Activated CD8-positive, alpha-beta T cell treated with anti-CD3 and anti-CD28 coated beads, Interleukin-2, amount 10 ng/mL, durations not matched to agents 7 days and 5 days (primary cell): ENCODE measurements at regions not wholly inside any gene's neighbourhood (a gene's known extent, or its start where the extent isn't known, plus 50 kb on each side); places are given as distances from the start of the nearest gene placed in this dataset.

Experiments
- ATAC-seq: fragments of 150-1000 bp; cut with Tn5 transposase; one replicate; pipeline ENCODE4 v1.10.0; 2021; ENCODE audit warnings: moderate library complexity
- CTCF ChIA-PET: fragments of 350-600 bp; sonication (Branson Sonifier 250); formaldehyde crosslinking; loops from one replicate; lab custom pipeline; 2021; ENCODE audit warnings: antibody characterized with exemption; lab: Charles Lee
- POLR2A ChIA-PET: fragments of 350-600 bp; sonication (Branson Sonifier 250); formaldehyde crosslinking; loops from one replicate; lab custom pipeline; 2021; ENCODE audit warnings: antibody characterized with exemption; lab: Charles Lee
- DNase-seq: peaks from one replicate; pipeline ENCODE4 v3.0.0-alpha.2; 2020
- H3K27ac Mint-ChIP-seq: one replicate; pipeline ENCODE4 v1.8.0; 2021; ENCODE audit warnings: mild to moderate bottlenecking, mixed read lengths
- H3K27me3 Mint-ChIP-seq: one replicate; pipeline ENCODE4 v1.8.0; 2021; ENCODE audit warnings: low read depth, mixed read lengths
- H3K36me3 Mint-ChIP-seq: one replicate; pipeline ENCODE4 v1.8.0; 2021; ENCODE audit warnings: low read depth, mixed read lengths
- H3K4me1 Mint-ChIP-seq: one replicate; pipeline ENCODE4 v1.8.0; 2021; ENCODE audit warnings: low read depth, mixed read lengths
- H3K4me3 Mint-ChIP-seq: one replicate; pipeline ENCODE4 v1.8.0; 2021; ENCODE audit warnings: mild to moderate bottlenecking, mixed read lengths
- H3K9me3 Mint-ChIP-seq: one replicate; pipeline ENCODE4 v1.8.0; 2022; ENCODE audit warnings: mixed read lengths; ENCODE audit not compliant: insufficient read depth

GRCh38 chr4:83686166-83686565 lies 150.3 kb downstream of the GPAT3 start:
- peaks cover 1% of the 10 kb centered on the region for H3K27me3 Mint-ChIP-seq
- H3K36me3 Mint-ChIP-seq = no peaks in the 10 kb centered on the region
- H3K27ac Mint-ChIP-seq = no peak overlapping the region
- H3K4me1 Mint-ChIP-seq = no peaks in the 10 kb centered on the region
- no peak overlapping the region for H3K4me3 Mint-ChIP-seq
- ATAC-seq = no peak
- ChIA-PET CTCF (no interaction called here), POLR2A (no interaction called here)
- H3K9me3 Mint-ChIP-seq = no peaks in the 10 kb centered on the region
- DNase-seq = no peak

DNA sequence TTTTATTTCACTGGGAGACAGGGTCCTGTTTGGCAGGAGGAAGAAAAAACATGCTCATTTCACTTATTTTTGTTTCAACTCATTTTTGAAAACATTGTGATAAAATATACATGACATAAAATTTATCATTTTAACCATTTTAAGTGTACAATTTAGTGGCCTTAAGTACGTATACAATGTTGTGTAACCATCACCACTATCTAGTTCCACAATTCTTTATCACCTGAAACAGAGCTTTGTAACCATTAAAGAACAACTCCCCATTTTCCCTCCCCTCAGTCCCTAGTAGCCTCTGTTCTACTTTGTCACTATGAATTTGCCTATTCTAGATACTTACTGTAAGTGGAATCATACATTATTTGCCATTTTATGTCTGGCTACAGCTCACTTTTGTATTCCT lies 143.8 kb downstream of the GPAT3 start:
- H3K4me1 Mint-ChIP-seq = no peaks in the 10 kb centered on the region
- no peaks in the 10 kb centered on the region for H3K36me3 Mint-ChIP-seq
- ATAC-seq (no peak), DNase-seq (no peak)
- ChIA-PET CTCF (no interaction called here), POLR2A (no interaction called here)
- no peaks in the 10 kb centered on the region for H3K9me3 Mint-ChIP-seq
- no peak overlapping the region for H3K27ac Mint-ChIP-seq
- H3K4me3 Mint-ChIP-seq = no peak overlapping the region
- H3K27me3 Mint-ChIP-seq = peaks cover 13% of the 10 kb centered on the region

GRCh38 chr4:83679254-83679653 lies 143.3 kb downstream of the GPAT3 start:
- POLR2A ChIA-PET = no interaction called here
- CTCF ChIA-PET = no interaction called here
- Mint-ChIP-seq H3K9me3 (no peaks in the 10 kb centered on the region), H3K36me3 (no peaks in the 10 kb centered on the region), H3K27ac (no peak overlapping the region), H3K4me3 (no peak overlapping the region), H3K4me1 (no peaks in the 10 kb centered on the region), H3K27me3 (peaks cover 13% of the 10 kb centered on the region)
- no peak for ATAC-seq
- DNase-seq = no peak

- Mint-ChIP-seq H3K27ac (no peak overlapping the region), H3K4me3 (no peak overlapping the region), H3K27me3 (peaks cover 16% of the 10 kb centered on the region), H3K4me1 (no peaks in the 10 kb centered on the region), H3K36me3 (no peaks in the 10 kb centered on the region), H3K9me3 (no peaks in the 10 kb centered on the region)
- CTCF ChIA-PET = no interaction called here
- POLR2A ChIA-PET = no interaction called here
- no peak for DNase-seq
- ATAC-seq = no peak
These were observed 141.7 kb downstream of the GPAT3 start for GRCh38 chr4:83677656-83678055.

DNA sequence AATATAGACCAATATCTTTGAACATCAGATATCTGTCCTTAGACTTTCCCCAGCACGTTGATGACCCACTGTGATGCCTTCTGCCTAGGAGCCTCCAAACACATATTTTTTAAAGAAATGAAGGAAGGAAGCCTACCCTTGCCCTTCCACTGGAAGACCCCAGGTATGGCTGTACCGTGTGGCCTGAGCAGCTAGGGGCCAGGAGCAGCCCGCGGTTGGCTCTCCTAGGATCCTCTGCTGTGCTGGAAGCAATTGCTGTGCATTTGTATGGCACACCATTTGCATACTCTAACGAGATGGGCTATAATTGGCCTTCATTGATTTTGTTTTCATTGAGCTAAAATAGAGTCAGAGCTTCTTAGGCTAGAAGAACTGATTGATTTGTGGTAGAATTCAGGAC lies 128.8 kb downstream of the GPAT3 start:
- no peak for DNase-seq
- ATAC-seq = no peak
- CTCF ChIA-PET = no interaction called here
- H3K4me3 Mint-ChIP-seq = no peak overlapping the region
- POLR2A ChIA-PET = no interaction called here
- H3K4me1 Mint-ChIP-seq = peaks cover 7% of the 10 kb centered on the region
- H3K36me3 Mint-ChIP-seq = no peaks in the 10 kb centered on the region
- no peak overlapping the region for H3K27ac Mint-ChIP-seq
- no peaks in the 10 kb centered on the region for H3K9me3 Mint-ChIP-seq
- peaks cover 3% of the 10 kb centered on the region for H3K27me3 Mint-ChIP-seq

GRCh38 chr4:83664071-83664470 lies 128.2 kb downstream of the GPAT3 start:
- POLR2A ChIA-PET = no interaction called here
- Mint-ChIP-seq H3K4me3 (no peak overlapping the region), H3K27me3 (peaks cover 2% of the 10 kb centered on the region), H3K36me3 (no peaks in the 10 kb centered on the region), H3K9me3 (no peaks in the 10 kb centered on the region), H3K4me1 (peaks cover 7% of the 10 kb centered on the region), H3K27ac (no peak overlapping the region)
- CTCF ChIA-PET = interaction anchor here (0.8 kb wide), 1 partner anchor 9 kb away, joined by 3 read pairs; no protein-coding TSS in a partner anchor
- no peak for DNase-seq
- ATAC-seq = no peak

DNA sequence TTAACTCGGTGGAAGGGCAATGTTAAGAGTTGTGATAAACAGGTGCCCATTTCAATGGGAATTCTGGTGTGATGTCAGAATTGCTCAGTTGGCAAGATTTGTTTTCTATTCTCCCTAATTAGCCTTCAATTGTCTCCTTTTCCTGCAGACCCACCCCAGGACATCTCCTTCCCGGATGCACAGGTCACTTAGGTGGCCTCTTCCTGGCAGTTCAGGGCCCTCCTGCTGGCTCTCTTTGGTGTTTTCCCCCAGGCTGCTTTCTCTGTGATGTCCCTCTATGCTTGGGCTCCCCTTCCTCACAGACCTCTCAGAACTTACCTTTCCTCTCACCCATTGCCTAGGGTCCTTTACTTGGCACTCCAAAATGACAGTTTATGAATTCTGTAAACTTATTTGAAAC lies 126.3 kb downstream of the GPAT3 start:
- ChIA-PET CTCF (no interaction called here), POLR2A (no interaction called here)
- no peak overlapping the region for H3K4me3 Mint-ChIP-seq
- ATAC-seq = no peak
- no peak overlapping the region for H3K27ac Mint-ChIP-seq
- H3K27me3 Mint-ChIP-seq = peaks cover 2% of the 10 kb centered on the region
- no peak for DNase-seq
- H3K4me1 Mint-ChIP-seq = peaks cover 7% of the 10 kb centered on the region
- no peaks in the 10 kb centered on the region for H3K9me3 Mint-ChIP-seq
- H3K36me3 Mint-ChIP-seq = no peaks in the 10 kb centered on the region

- POLR2A ChIA-PET = no interaction called here
- Mint-ChIP-seq H3K27me3 (peaks cover 2% of the 10 kb centered on the region), H3K4me1 (peaks cover 7% of the 10 kb centered on the region), H3K27ac (no peak overlapping the region), H3K36me3 (no peaks in the 10 kb centered on the region), H3K9me3 (no peaks in the 10 kb centered on the region), H3K4me3 (no peak overlapping the region)
- ATAC-seq = no peak
- no peak for DNase-seq
- CTCF ChIA-PET = no interaction called here
These were observed 125.5 kb downstream of the GPAT3 start for GRCh38 chr4:83661359-83661758.

- Mint-ChIP-seq H3K4me3 (no peak overlapping the region), H3K36me3 (no peaks in the 10 kb centered on the region), H3K9me3 (no peaks in the 10 kb centered on the region), H3K4me1 (peaks cover 7% of the 10 kb centered on the region), H3K27me3 (no peaks in the 10 kb centered on the region), H3K27ac (no peak overlapping the region)
- POLR2A ChIA-PET = no interaction called here
- CTCF ChIA-PET = no interaction called here
- ATAC-seq (no peak), DNase-seq (no peak)
These were observed 124.7 kb downstream of the GPAT3 start for GRCh38 chr4:83660578-83660977.

- Mint-ChIP-seq H3K9me3 (no peaks in the 10 kb centered on the region), H3K27ac (no peak overlapping the region), H3K4me3 (no peak overlapping the region), H3K27me3 (no peaks in the 10 kb centered on the region), H3K4me1 (peaks cover 7% of the 10 kb centered on the region), H3K36me3 (no peaks in the 10 kb centered on the region)
- ATAC-seq (no peak), DNase-seq (no peak)
- ChIA-PET CTCF (no interaction called here), POLR2A (no interaction called here)
These were observed 122.9 kb downstream of the GPAT3 start for GRCh38 chr4:83658806-83659205.

GRCh38 chr4:83657336-83657735 lies 121.4 kb downstream of the GPAT3 start:
- H3K27me3 Mint-ChIP-seq = no peaks in the 10 kb centered on the region
- no peak overlapping the region for H3K27ac Mint-ChIP-seq
- H3K4me1 Mint-ChIP-seq = peaks cover 7% of the 10 kb centered on the region
- ChIA-PET POLR2A (no interaction called here), CTCF (interaction anchor here (1.4 to 3.2 kb wide), 2 partner anchors 12 to 148 kb away, joined by 3 to 19 read pairs; no protein-coding TSS in a partner anchor)
- DNase-seq = no peak
- H3K36me3 Mint-ChIP-seq = no peaks in the 10 kb centered on the region
- no peaks in the 10 kb centered on the region for H3K9me3 Mint-ChIP-seq
- no peak for ATAC-seq
- no peak overlapping the region for H3K4me3 Mint-ChIP-seq
